ENCODE measurements at regions not wholly inside any gene's neighbourhood (a gene's known extent, or its start where the extent isn't known, plus 50 kb on each side); places are given as distances from the start of the nearest gene placed in this dataset.

- DNase-seq (ENCODE audit: low read depth in 2 of 2), result no peak
These were observed 1588.9 kb upstream of the TMEFF2 start for GRCh38 chr2:193783681-193784080.

GRCh38 chr2:193778293-193778692 is 1583.6 kb upstream of the TMEFF2 start:
- DNase-seq (ENCODE audit: low read depth in 2 of 2), result no peak

GRCh38 chr2:193776988-193777387 is 1582.3 kb upstream of the TMEFF2 start:
- no peak for DNase-seq (ENCODE audit: low read depth in 2 of 2)

GRCh38 chr2:193774166-193774565 is 1579.4 kb upstream of the TMEFF2 start:
- DNase-seq (ENCODE audit: low read depth in 2 of 2), result no peak

GRCh38 chr2:193751299-193751698 is 1556.6 kb upstream of the TMEFF2 start:
- no peak for DNase-seq (ENCODE audit: low read depth in 2 of 2)

GRCh38 chr2:193749485-193749884 is 1554.8 kb upstream of the TMEFF2 start:
- DNase-seq (ENCODE audit: low read depth in 2 of 2), result no peak

- DNase-seq (ENCODE audit: low read depth in 2 of 2), result no peak
These were observed 1548.4 kb upstream of the TMEFF2 start for GRCh38 chr2:193743089-193743488.

GRCh38 chr2:193738892-193739291 is 1544.2 kb upstream of the TMEFF2 start:
- DNase-seq (ENCODE audit: low read depth in 2 of 2), result no peak

- DNase-seq (ENCODE audit: low read depth in 2 of 2), result no peak
These were observed 1518.2 kb upstream of the TMEFF2 start for GRCh38 chr2:193712912-193713311.

GRCh38 chr2:193703411-193703810 is 1508.7 kb upstream of the TMEFF2 start:
- no peak for DNase-seq (ENCODE audit: low read depth in 2 of 2)

- DNase-seq (ENCODE audit: low read depth in 2 of 2), result no peak
These were observed 1506.8 kb upstream of the TMEFF2 start for GRCh38 chr2:193701484-193701883.

GRCh38 chr2:193695367-193695766 is 1500.6 kb upstream of the TMEFF2 start:
- peak; percentile 41 to 65 for DNase-seq (ENCODE audit: low read depth in 2 of 2)

GRCh38 chr2:193693758-193694157 is 1499.0 kb upstream of the TMEFF2 start:
- no peak for DNase-seq (ENCODE audit: low read depth in 2 of 2)

GRCh38 chr2:193690572-193690971 is 1495.8 kb upstream of the TMEFF2 start:
- no peak for DNase-seq (ENCODE audit: low read depth in 2 of 2)

- DNase-seq (ENCODE audit: low read depth in 2 of 2), result no peak
These were observed 1492.5 kb upstream of the TMEFF2 start for GRCh38 chr2:193687195-193687594.

GRCh38 chr2:193679847-193680246 is 1485.1 kb upstream of the TMEFF2 start:
- DNase-seq (ENCODE audit: low read depth in 2 of 2), result no peak

GRCh38 chr2:193670478-193670877 is 1475.7 kb upstream of the TMEFF2 start:
- DNase-seq (ENCODE audit: low read depth in 2 of 2), result no peak

GRCh38 chr2:193668557-193669323 is 1474.0 kb upstream of the TMEFF2 start:
- DNase-seq (ENCODE audit: low read depth in 2 of 2), result no peak

GRCh38 chr2:193627927-193628272 is 1433.2 kb upstream of the TMEFF2 start:
- DNase-seq (ENCODE audit: low read depth in 2 of 2), result no peak

- DNase-seq (ENCODE audit: low read depth in 2 of 2), result no peak
These were observed 1432.6 kb upstream of the TMEFF2 start for GRCh38 chr2:193627187-193627926.

GRCh38 chr2:193608451-193608850 is 1413.7 kb upstream of the TMEFF2 start:
- no peak for DNase-seq (ENCODE audit: low read depth in 2 of 2)

GRCh38 chr2:193590831-193591230 is 1396.1 kb upstream of the TMEFF2 start:
- no peak for DNase-seq (ENCODE audit: low read depth in 2 of 2)

GRCh38 chr2:193584522-193584938 is 1389.8 kb upstream of the TMEFF2 start:
- peak in 1 of 2 donors; percentile 1 for DNase-seq (ENCODE audit: low read depth in 2 of 2)

Data from dermis microvascular lymphatic vessel endothelial cell (primary cell).